ENCODE measurements at regions not wholly inside any gene's neighbourhood (a gene's known extent, or its start where the extent isn't known, plus 50 kb on each side); places are given as distances from the start of the nearest gene placed in this dataset.

- Histone ChIP-seq H3K27me3 (ENCODE audit: insufficient read depth, low read length, poor library complexity, severe bottlenecking) (no peaks in the 10 kb centered on the region), H2AFZ (ENCODE audit: low read length) (no peak overlapping the region), H3K36me3 (ENCODE audit: insufficient read depth, low read length) (no peaks in the 10 kb centered on the region), H3K9me2 (replicated peaks; ENCODE audit: low read depth, low read length) (no peaks in the 10 kb centered on the region), H3K4me3 (ENCODE audit: low read length, poor library complexity, severe bottlenecking) (no peak overlapping the region), H3K4me1 (ENCODE audit: insufficient read depth, low read length, poor library complexity, severe bottlenecking) (no peaks in the 10 kb centered on the region), H3K9ac (ENCODE audit: low read depth, low read length, poor library complexity, severe bottlenecking) (no peak overlapping the region), H4K20me1 (ENCODE audit: insufficient read depth, low read length, poor library complexity, severe bottlenecking) (no peaks in the 10 kb centered on the region), H3K79me2 (ENCODE audit: insufficient read depth, low read length) (no peaks in the 10 kb centered on the region), H3K4me2 (ENCODE audit: low read depth, low read length, poor library complexity, severe bottlenecking) (no peak overlapping the region), H3F3A (ENCODE audit: low read depth) (no peaks in the 10 kb centered on the region), H3K9me3 (ENCODE audit: insufficient read depth, low read depth, low read length) (peaks cover 12% of the 10 kb centered on the region; the same call in 1 of the 2 replicates)
- TF ChIP-seq EZH2phosphoT487 (IDR thresholded peaks at IDR 0.05; ENCODE audit: borderline replicate concordance) (no peak), CTCF (conservative IDR thresholded peaks at IDR 0.05; ENCODE audit: low read length) (no peak)
Measured at GRCh38 chr5:2486373-2486772, 265.1 kb downstream of the IRX2 start.

GRCh38 chr5:2482778-2483177 is 268.7 kb downstream of the IRX2 start:
- TF ChIP-seq EZH2phosphoT487 (IDR thresholded peaks at IDR 0.05; ENCODE audit: borderline replicate concordance) (no peak), CTCF (conservative IDR thresholded peaks at IDR 0.05; ENCODE audit: low read length) (no peak)
- Histone ChIP-seq H3F3A (ENCODE audit: low read depth) (no peaks in the 10 kb centered on the region), H4K20me1 (ENCODE audit: insufficient read depth, low read length, poor library complexity, severe bottlenecking) (no peaks in the 10 kb centered on the region), H3K27me3 (ENCODE audit: insufficient read depth, low read length, poor library complexity, severe bottlenecking) (no peaks in the 10 kb centered on the region), H3K4me1 (ENCODE audit: insufficient read depth, low read length, poor library complexity, severe bottlenecking) (no peaks in the 10 kb centered on the region), H3K9me3 (ENCODE audit: insufficient read depth, low read depth, low read length) (peaks cover 17% of the 10 kb centered on the region; the same call in 1 of the 2 replicates), H2AFZ (ENCODE audit: low read length) (no peak overlapping the region), H3K4me3 (ENCODE audit: low read length, poor library complexity, severe bottlenecking) (no peak overlapping the region), H3K36me3 (ENCODE audit: insufficient read depth, low read length) (no peaks in the 10 kb centered on the region), H3K4me2 (ENCODE audit: low read depth, low read length, poor library complexity, severe bottlenecking) (no peak overlapping the region), H3K9ac (ENCODE audit: low read depth, low read length, poor library complexity, severe bottlenecking) (no peak overlapping the region), H3K79me2 (ENCODE audit: insufficient read depth, low read length) (no peaks in the 10 kb centered on the region), H3K9me2 (replicated peaks; ENCODE audit: low read depth, low read length) (no peaks in the 10 kb centered on the region)

GRCh38 chr5:2480871-2481270 is 270.6 kb downstream of the IRX2 start:
- Histone ChIP-seq H3K4me3 (ENCODE audit: low read length, poor library complexity, severe bottlenecking) (no peak overlapping the region), H3K27me3 (ENCODE audit: insufficient read depth, low read length, poor library complexity, severe bottlenecking) (no peaks in the 10 kb centered on the region), H3K4me1 (ENCODE audit: insufficient read depth, low read length, poor library complexity, severe bottlenecking) (no peaks in the 10 kb centered on the region), H3K9ac (ENCODE audit: low read depth, low read length, poor library complexity, severe bottlenecking) (no peak overlapping the region), H3K9me3 (ENCODE audit: insufficient read depth, low read depth, low read length) (peaks cover 23% of the 10 kb centered on the region; the same call in 1 of the 2 replicates), H3K9me2 (replicated peaks; ENCODE audit: low read depth, low read length) (no peaks in the 10 kb centered on the region), H4K20me1 (ENCODE audit: insufficient read depth, low read length, poor library complexity, severe bottlenecking) (no peaks in the 10 kb centered on the region), H3F3A (ENCODE audit: low read depth) (no peaks in the 10 kb centered on the region), H3K36me3 (ENCODE audit: insufficient read depth, low read length) (no peaks in the 10 kb centered on the region), H2AFZ (ENCODE audit: low read length) (no peak overlapping the region), H3K79me2 (ENCODE audit: insufficient read depth, low read length) (no peaks in the 10 kb centered on the region), H3K4me2 (ENCODE audit: low read depth, low read length, poor library complexity, severe bottlenecking) (no peak overlapping the region)
- TF ChIP-seq EZH2phosphoT487 (IDR thresholded peaks at IDR 0.05; ENCODE audit: borderline replicate concordance) (no peak), CTCF (conservative IDR thresholded peaks at IDR 0.05; ENCODE audit: low read length) (no peak)

Data from Loucy (cell line).